ENCODE measurements at regions not wholly inside any gene's neighbourhood (a gene's known extent, or its start where the extent isn't known, plus 50 kb on each side); places are given as distances from the start of the nearest gene placed in this dataset.
"Not testable (repeated sequence)": the region's sequence is repeated elsewhere in the genome, so short reads cannot be mapped to it uniquely, and the experiment has no call there.

DNA sequence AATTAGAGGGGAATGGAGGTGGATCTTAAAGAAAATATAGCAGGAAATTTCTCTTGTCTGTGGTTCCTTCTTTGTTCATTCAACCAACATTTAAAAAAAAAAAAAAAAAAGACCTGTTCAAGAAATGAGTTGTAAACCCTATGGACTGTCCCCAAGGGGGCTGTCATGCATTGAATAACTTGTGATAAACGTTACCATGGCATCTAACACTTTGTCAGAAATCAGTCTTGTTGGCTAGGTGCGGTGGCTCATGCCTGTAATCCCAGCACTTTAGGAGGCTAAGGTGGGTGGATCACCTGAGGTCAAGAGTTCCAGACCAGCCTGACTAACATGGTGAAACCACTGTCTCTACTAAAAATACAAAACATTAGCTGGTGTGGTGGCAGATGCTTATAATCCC is 381.7 kb downstream of the BCKDHB start:
- Histone ChIP-seq H2AFZ (ENCODE audit: low read depth, low read length) (no peak overlapping the region), H3K4me2 (ENCODE audit: low read length) (no peak overlapping the region), H3K9me3 (ENCODE audit: low read length) (no peaks in the 10 kb centered on the region), H3F3A (ENCODE audit: insufficient read depth, low read length, poor library complexity, severe bottlenecking) (no peaks in the 10 kb centered on the region), H3K4me3 (ENCODE audit: low read length) (no peak overlapping the region), H3K27me3 (ENCODE audit: insufficient read depth, low read depth, low read length) (no peaks in the 10 kb centered on the region), H4K20me1 (ENCODE audit: insufficient read depth) (no peaks in the 10 kb centered on the region), H3K36me3 (ENCODE audit: insufficient read depth, low read length) (no peaks in the 10 kb centered on the region), H3K79me2 (replicated peaks; ENCODE audit: insufficient read depth, low read length) (no peaks in the 10 kb centered on the region), H3K9ac (ENCODE audit: low read length) (no peak overlapping the region), H3K9me2 (ENCODE audit: insufficient read depth, low read length) (no peaks in the 10 kb centered on the region), H3K27ac (ENCODE audit: low read length) (no peak overlapping the region)
- no peak for TF ChIP-seq TAF1 (IDR thresholded peaks at IDR 0.05; ENCODE audit: low read depth)
- TF ChIP-seq RAD21 (conservative IDR thresholded peaks at IDR 0.05) = no peak
- no peak for TF ChIP-seq POLR2AphosphoS5 (IDR thresholded peaks at IDR 0.05)
- TF ChIP-seq EZH2 (IDR thresholded peaks at IDR 0.05; ENCODE audit: borderline replicate concordance, insufficient read depth, low read length, poor library complexity, severe bottlenecking) = no peak
- no peak for TF ChIP-seq CTCF (IDR thresholded peaks at IDR 0.05; ENCODE audit: poor library complexity, severe bottlenecking)
- TF ChIP-seq SMC3 (conservative IDR thresholded peaks at IDR 0.05; ENCODE audit: poor library complexity) = no peak
- TF ChIP-seq REST (IDR thresholded peaks at IDR 0.05; ENCODE audit: borderline replicate concordance) = no peak
- no peak for TF ChIP-seq EP300 (conservative IDR thresholded peaks at IDR 0.05; ENCODE audit: poor library complexity, severe bottlenecking)
- TF ChIP-seq MXI1 (conservative IDR thresholded peaks at IDR 0.05; ENCODE audit: poor library complexity, severe bottlenecking) = no peak

DNA sequence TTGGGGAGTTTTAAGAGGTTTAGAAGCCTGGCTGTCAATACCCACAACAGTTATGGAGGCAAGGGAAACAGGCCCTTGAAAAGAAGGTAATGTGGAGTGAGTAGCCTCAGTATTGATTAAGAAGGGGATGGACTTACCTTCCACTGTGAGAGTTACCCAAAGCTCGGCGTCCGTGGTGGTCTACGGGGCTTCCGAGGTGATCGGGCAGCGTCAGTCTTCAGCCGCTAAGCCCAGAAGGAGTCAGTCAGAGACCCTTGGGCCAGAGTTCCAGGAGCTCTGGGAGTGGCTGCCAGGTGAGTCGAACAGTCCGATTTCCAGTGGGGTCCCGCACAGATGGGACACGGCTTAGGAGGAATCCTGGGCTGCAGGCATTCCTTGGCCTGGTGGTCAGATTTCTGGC is 379.0 kb downstream of the BCKDHB start:
- not testable (repeated sequence) for H3K9me3 ChIP-seq (ENCODE audit: low read length); H3F3A ChIP-seq (ENCODE audit: insufficient read depth, low read length, poor library complexity, severe bottlenecking); H3K36me3 ChIP-seq (ENCODE audit: insufficient read depth, low read length); H4K20me1 ChIP-seq (ENCODE audit: insufficient read depth); H3K4me2 ChIP-seq (ENCODE audit: low read length); H3K27me3 ChIP-seq (ENCODE audit: insufficient read depth, low read depth, low read length); H3K4me3 ChIP-seq (ENCODE audit: low read length); H3K9ac ChIP-seq (ENCODE audit: low read length); H2AFZ ChIP-seq (ENCODE audit: low read depth, low read length); H3K27ac ChIP-seq (ENCODE audit: low read length); H3K9me2 ChIP-seq (ENCODE audit: insufficient read depth, low read length); H3K79me2 ChIP-seq (replicated peaks; ENCODE audit: insufficient read depth, low read length)

GRCh38 chr6:80482056-80482455 is 375.6 kb downstream of the BCKDHB start:
- no peaks in the 10 kb centered on the region for H3K9me3 ChIP-seq (ENCODE audit: low read length)
- H2AFZ ChIP-seq (ENCODE audit: low read depth, low read length) = no peak overlapping the region
- H3K79me2 ChIP-seq (replicated peaks; ENCODE audit: insufficient read depth, low read length) = no peaks in the 10 kb centered on the region
- no peak overlapping the region for H3K27ac ChIP-seq (ENCODE audit: low read length)
- H3K9ac ChIP-seq (ENCODE audit: low read length) = no peak overlapping the region
- H3K27me3 ChIP-seq (ENCODE audit: insufficient read depth, low read depth, low read length) = no peaks in the 10 kb centered on the region
- no peak overlapping the region for H3K4me3 ChIP-seq (ENCODE audit: low read length)
- no peak overlapping the region for H3K4me2 ChIP-seq (ENCODE audit: low read length)
- H3K36me3 ChIP-seq (ENCODE audit: insufficient read depth, low read length) = no peaks in the 10 kb centered on the region
- H4K20me1 ChIP-seq (ENCODE audit: insufficient read depth) = no peaks in the 10 kb centered on the region
- H3F3A ChIP-seq (ENCODE audit: insufficient read depth, low read length, poor library complexity, severe bottlenecking) = no peaks in the 10 kb centered on the region
- H3K9me2 ChIP-seq (ENCODE audit: insufficient read depth, low read length) = no peaks in the 10 kb centered on the region
- TF ChIP-seq EP300 (conservative IDR thresholded peaks at IDR 0.05; ENCODE audit: poor library complexity, severe bottlenecking) (no peak), POLR2AphosphoS5 (IDR thresholded peaks at IDR 0.05) (no peak), TAF1 (IDR thresholded peaks at IDR 0.05; ENCODE audit: low read depth) (no peak), CTCF (IDR thresholded peaks at IDR 0.05; ENCODE audit: poor library complexity, severe bottlenecking) (no peak)
